ENCODE measurements at regions not wholly inside any gene's neighbourhood (a gene's known extent, or its start where the extent isn't known, plus 50 kb on each side); places are given as distances from the start of the nearest gene placed in this dataset.

GRCh38 chr22:44632541-44633396 lies 69.2 kb upstream of the PRR5 start:
- TF ChIP-seq CTCF (conservative IDR thresholded peaks at IDR 0.05): no peak
- no peaks in the 10 kb centered on the region for H3K27me3 Mint-ChIP-seq (ENCODE audit: low read depth)
- no peak overlapping the region for H3K4me3 Mint-ChIP-seq
- peaks cover 12% of the 10 kb centered on the region for H3K9me3 Mint-ChIP-seq
- no peak overlapping the region for H3K27ac Mint-ChIP-seq (ENCODE audit: unreplicated experiment)
- H3K4me1 Mint-ChIP-seq: no peaks in the 10 kb centered on the region
- DNase-seq (ENCODE audit: low read depth, low spot score): no peak
- H3K36me3 Mint-ChIP-seq (ENCODE audit: low read depth): peaks cover 2% of the 10 kb centered on the region

- Mint-ChIP-seq H3K4me1 (peaks cover 5% of the 10 kb centered on the region), H3K27ac (ENCODE audit: unreplicated experiment) (peak overlapping the region; percentile 16), H3K36me3 (ENCODE audit: low read depth) (peaks cover 2% of the 10 kb centered on the region), H3K4me3 (no peak overlapping the region), H3K27me3 (ENCODE audit: low read depth) (peaks cover 4% of the 10 kb centered on the region), H3K9me3 (peaks cover 7% of the 10 kb centered on the region)
- no peak for TF ChIP-seq CTCF (conservative IDR thresholded peaks at IDR 0.05)
- no peak for DNase-seq (ENCODE audit: low read depth, low spot score)
Measured at GRCh38 chr22:44630826-44631225, 71.2 kb upstream of the PRR5 start.

GRCh38 chr22:44628835-44629234 lies 73.2 kb upstream of the PRR5 start:
- DNase-seq (ENCODE audit: low read depth, low spot score): no peak
- Mint-ChIP-seq H3K36me3 (ENCODE audit: low read depth) (peaks cover 2% of the 10 kb centered on the region), H3K9me3 (peaks cover 7% of the 10 kb centered on the region), H3K27ac (ENCODE audit: unreplicated experiment) (no peak overlapping the region), H3K4me3 (no peak overlapping the region), H3K27me3 (ENCODE audit: low read depth) (peaks cover 4% of the 10 kb centered on the region), H3K4me1 (peaks cover 5% of the 10 kb centered on the region)
- no peak for TF ChIP-seq CTCF (conservative IDR thresholded peaks at IDR 0.05)

GRCh38 chr22:44628273-44628672 lies 73.7 kb upstream of the PRR5 start:
- no peak overlapping the region for H3K4me3 Mint-ChIP-seq
- H3K9me3 Mint-ChIP-seq: peaks cover 7% of the 10 kb centered on the region
- H3K4me1 Mint-ChIP-seq: peaks cover 5% of the 10 kb centered on the region
- H3K27me3 Mint-ChIP-seq (ENCODE audit: low read depth): peaks cover 4% of the 10 kb centered on the region
- H3K27ac Mint-ChIP-seq (ENCODE audit: unreplicated experiment): no peak overlapping the region
- peaks cover 2% of the 10 kb centered on the region for H3K36me3 Mint-ChIP-seq (ENCODE audit: low read depth)
- no peak for TF ChIP-seq CTCF (conservative IDR thresholded peaks at IDR 0.05)
- no peak for DNase-seq (ENCODE audit: low read depth, low spot score)

- H3K27ac Mint-ChIP-seq (ENCODE audit: unreplicated experiment): no peak overlapping the region
- TF ChIP-seq CTCF (conservative IDR thresholded peaks at IDR 0.05): no peak
- H3K4me3 Mint-ChIP-seq: no peak overlapping the region
- peaks cover 5% of the 10 kb centered on the region for H3K4me1 Mint-ChIP-seq
- peaks cover 4% of the 10 kb centered on the region for H3K27me3 Mint-ChIP-seq (ENCODE audit: low read depth)
- DNase-seq (ENCODE audit: low read depth, low spot score): no peak
- peaks cover 7% of the 10 kb centered on the region for H3K9me3 Mint-ChIP-seq
- peaks cover 2% of the 10 kb centered on the region for H3K36me3 Mint-ChIP-seq (ENCODE audit: low read depth)
Measured at GRCh38 chr22:44627521-44628139, 74.4 kb upstream of the PRR5 start.

Data from neural crest cell (in vitro differentiated cells).